H1 (cell line): ENCODE measurements at regions not wholly inside any gene's neighbourhood (a gene's known extent, or its start where the extent isn't known, plus 50 kb on each side); places are given as distances from the start of the nearest gene placed in this dataset.

Experiments
- CTCF ChIA-PET: fragments of 300-600 bp; sonication (Branson Sonifier 250); formaldehyde crosslinking; loops from one replicate; lab custom pipeline; 2021; ENCODE audit not compliant: partially characterized antibody; lab: Charles Lee
- POLR2A ChIA-PET: fragments of 300-600 bp; sonication (Branson Sonifier 250); formaldehyde crosslinking; loops from one replicate; lab custom pipeline; 2021; ENCODE audit warnings: inconsistent platforms; ENCODE audit not compliant: partially characterized antibody; lab: Charles Lee
- DNase-seq, 2 experiments: peaks; one replicate each; pipeline versions ENCODE4 v3.0.0 to v3.0.0-alpha.2; 2010 to 2022; ENCODE audit warnings: low spot score in 2 of 2, low read depth in 1 of 2, mixed read lengths in 1 of 2
- FAIRE-seq: peaks from 2 replicates; lab custom pipeline; 2011; peaks lifted over from hg19 to GRCh38; lab: Jason Lieb, UNC
- H2AFZ ChIP-seq: 2 replicates; pipeline ENCODE4 v1.8.1; 2012; ENCODE audit warnings: low read length, inconsistent platforms
- H2AK5ac ChIP-seq: 2 replicates; pipeline ENCODE4 v1.6.1; 2013; ENCODE audit warnings: low read depth, low read length
- H2BK120ac ChIP-seq: replicated peaks from 2 replicates; pipeline ENCODE3; 2013; ENCODE audit warnings: low read depth, low read length, inconsistent platforms
- H2BK12ac ChIP-seq: 2 replicates; pipeline ENCODE4 v1.6.1; 2013; ENCODE audit warnings: low read depth, low read length
- H2BK15ac ChIP-seq: 2 replicates; pipeline ENCODE4 v1.6.1; 2013; ENCODE audit warnings: low read length
- H2BK20ac ChIP-seq: 2 replicates; pipeline ENCODE4 v1.6.1; 2013; ENCODE audit warnings: low read length
- H2BK5ac ChIP-seq: 2 replicates; pipeline ENCODE4 v1.6.1; 2013; ENCODE audit warnings: low read depth, low read length
- H3K14ac ChIP-seq: 2 replicates; pipeline ENCODE4 v1.6.1; 2013; ENCODE audit warnings: inconsistent platforms; ENCODE audit not compliant: insufficient read length
- H3K18ac ChIP-seq: 2 replicates; pipeline ENCODE4 v1.6.1; 2013; ENCODE audit warnings: low read length; ENCODE audit errors: extremely low read depth
- H3K23ac ChIP-seq: 2 replicates; pipeline ENCODE4 v1.6.1; 2013; ENCODE audit warnings: inconsistent platforms; ENCODE audit not compliant: insufficient read length
- H3K23me2 ChIP-seq: 2 replicates; pipeline ENCODE4 v1.6.1; 2013; ENCODE audit warnings: low read depth, low read length
- H3K27ac ChIP-seq: 2 replicates; pipeline ENCODE4 v1.6.1; 2011; ENCODE audit warnings: low read depth, low read length, inconsistent platforms
- H3K27me3 ChIP-seq, 4 experiments: replicated peaks in 1 of 4; 1 replicate in 1 of 4; 2 replicates in 3 of 4; pipeline versions ENCODE4 v1.6.1 to v1.8.1; 2011 to 2013; ENCODE audit warnings: low read length in 3 of 4, mild to moderate bottlenecking in 3 of 4, inconsistent platforms in 2 of 4, mixed read lengths in 2 of 4, moderate library complexity in 1 of 4; ENCODE audit not compliant: control insufficient read depth in 3 of 4, insufficient read depth in 3 of 4; ENCODE audit errors: extremely low read depth in 1 of 4
- H3K36me3 ChIP-seq, 4 experiments: 2 replicates each; pipeline versions ENCODE4 v1.6.1 to v1.8.1; 2011 to 2013; ENCODE audit warnings: mild to moderate bottlenecking in 4 of 4, low read length in 3 of 4, moderate library complexity in 2 of 4, control low read depth in 1 of 4, inconsistent platforms in 1 of 4; ENCODE audit not compliant: insufficient read depth in 4 of 4, control insufficient read depth in 2 of 4
- H3K4ac ChIP-seq: replicated peaks from 2 replicates; pipeline ENCODE3; 2013; ENCODE audit warnings: low read length, low read depth, mixed read lengths, inconsistent platforms; ENCODE audit not compliant: insufficient read length
- H3K4me1 ChIP-seq, 4 experiments: replicated peaks in 1 of 4; 1 replicate in 1 of 4; 2 replicates in 3 of 4; pipeline versions ENCODE4 v1.6.1 to v1.8.1; 2011 to 2013; ENCODE audit warnings: low read length in 3 of 4, inconsistent platforms in 2 of 4, mixed read lengths in 1 of 4; ENCODE audit not compliant: insufficient read depth in 4 of 4, control insufficient read depth in 3 of 4
- H3K4me2 ChIP-seq, 2 experiments: 2 replicates each; pipeline versions ENCODE4 v1.6.1 to v1.8.1; 2011 to 2013; ENCODE audit warnings: low read depth in 2 of 2, low read length in 2 of 2, control low read depth in 1 of 2, inconsistent platforms in 1 of 2, mild to moderate bottlenecking in 1 of 2; ENCODE audit not compliant: insufficient read depth in 1 of 2
- H3K4me3 ChIP-seq, 4 experiments: fragments of 200-600, 300-600 bp in 1 of 4; sonication (generic), shearing (Covaris generic), sonication (Bioruptor Twin) in 1 of 4; 2 replicates each; pipeline versions ENCODE4 v1.5.1 to v1.8.1; 2011 to 2016; ENCODE audit warnings: low read length in 4 of 4, low read depth in 3 of 4, control low read depth in 2 of 4, inconsistent platforms in 2 of 4, mild to moderate bottlenecking in 2 of 4, mixed read lengths in 1 of 4, moderate library complexity in 1 of 4; ENCODE audit not compliant: insufficient read depth in 2 of 4; ENCODE audit errors: extremely low read depth in 1 of 4
- H3K56ac ChIP-seq: replicated peaks from 2 replicates; pipeline ENCODE3; 2013; ENCODE audit warnings: low read depth, mild to moderate bottlenecking, mixed read lengths, low read length, inconsistent platforms; ENCODE audit not compliant: insufficient read length
- H3K79me1 ChIP-seq: 2 replicates; pipeline ENCODE4 v1.6.1; 2013; ENCODE audit warnings: low read depth, low read length, control low read depth
- H3K79me2 ChIP-seq, 2 experiments: 2 replicates each; pipeline versions ENCODE4 v1.6.1 to v1.8.1; 2012 to 2013; ENCODE audit warnings: low read length in 2 of 2, mild to moderate bottlenecking in 2 of 2, inconsistent platforms in 1 of 2; ENCODE audit not compliant: insufficient read depth in 2 of 2, control insufficient read depth in 1 of 2
- H3K9ac ChIP-seq, 4 experiments: replicated peaks in 1 of 4; 1 replicate in 1 of 4; 2 replicates in 3 of 4; pipeline versions ENCODE4 v1.6.1 to v1.8.1; 2011 to 2013; ENCODE audit warnings: low read depth in 3 of 4, low read length in 3 of 4, control low read depth in 2 of 4, mild to moderate bottlenecking in 2 of 4, moderate library complexity in 2 of 4, inconsistent platforms in 1 of 4; ENCODE audit errors: extremely low read depth in 1 of 4
- H3K9me3 ChIP-seq, 2 experiments: 2 replicates each; pipeline versions ENCODE4 v1.6.1 to v1.8.1; 2012 to 2013; ENCODE audit warnings: mild to moderate bottlenecking in 2 of 2, moderate library complexity in 2 of 2, control low read depth in 1 of 2, inconsistent platforms in 1 of 2, low read depth in 1 of 2, low read length in 1 of 2, mixed read lengths in 1 of 2; ENCODE audit not compliant: insufficient read depth in 2 of 2
- H4K20me1 ChIP-seq, 2 experiments: replicated peaks in 1 of 2; 2 replicates each; pipeline versions ENCODE3 to v1.8.1; 2011 to 2013; ENCODE audit warnings: inconsistent platforms in 2 of 2, low read length in 2 of 2, mild to moderate bottlenecking in 1 of 2; ENCODE audit not compliant: insufficient read depth in 2 of 2, control insufficient read depth in 1 of 2
- H4K5ac ChIP-seq: 2 replicates; pipeline ENCODE4 v1.6.1; 2013; ENCODE audit warnings: low read length, low read depth, mixed read lengths, inconsistent platforms; ENCODE audit not compliant: insufficient read length
- H4K8ac ChIP-seq: 2 replicates; pipeline ENCODE4 v1.8.0; 2013; ENCODE audit warnings: mild to moderate bottlenecking, moderate library complexity, low read length, inconsistent platforms; ENCODE audit not compliant: insufficient read depth; ENCODE audit errors: extremely low read depth
- H4K91ac ChIP-seq: replicated peaks from 2 replicates; pipeline ENCODE3; 2013; ENCODE audit warnings: low read length, mixed read lengths, inconsistent platforms; ENCODE audit not compliant: insufficient read length
- ASH2L ChIP-seq: fragments of 200-600, 300-600 bp; sonication (generic); IDR thresholded peaks from one replicate; pipeline ENCODE4 v1.7.1; 2017; ENCODE audit warnings: low read length
- CREB1 ChIP-seq: IDR thresholded peaks from 2 replicates; pipeline ENCODE4 v1.6.1; 2012; ENCODE audit warnings: inconsistent platforms
- EP300 ChIP-seq, 2 experiments: IDR thresholded peaks; 1 replicate in 1 of 2; 2 replicates in 1 of 2; pipeline ENCODE4 v1.6.1; 2011 to 2012; ENCODE audit warnings: low read depth in 2 of 2, low read length in 2 of 2, mild to moderate bottlenecking in 2 of 2, borderline replicate concordance in 1 of 2, inconsistent platforms in 1 of 2, moderate library complexity in 1 of 2
- HDAC6 ChIP-seq: IDR thresholded peaks from one replicate; pipeline ENCODE4 v1.7.1; 2012; ENCODE audit warnings: low read depth, mild to moderate bottlenecking, inconsistent platforms, low read length, moderate library complexity
- MAFK ChIP-seq: IDR thresholded peaks from 2 replicates; pipeline ENCODE4 v1.6.1; 2012; ENCODE audit warnings: low read depth, mild to moderate bottlenecking, improper control_type of control experiment, low read length
- PHF8 ChIP-seq: fragments of 200-600 bp; sonication (generic); conservative IDR thresholded peaks from 2 replicates; pipeline ENCODE4 v1.7.1; 2012; ENCODE audit warnings: low read depth, mild to moderate bottlenecking, inconsistent platforms, low read length, moderate library complexity
- SRF ChIP-seq: IDR thresholded peaks from 2 replicates; pipeline ENCODE4 v1.6.1; 2011; ENCODE audit warnings: mild to moderate bottlenecking, low read depth, low read length, moderate library complexity
- WGBS, 2 experiments: shearing (Covaris generic) in 1 of 2; methylation state at CpG; one replicate each; pipeline versions ENCODE4 v1.1.6 to v1.1.7; 2013 to 2015; ENCODE audit warnings: low lambda C conversion rate in 2 of 2, mixed read lengths in 2 of 2, inconsistent platforms in 1 of 2, low coverage in 1 of 2, missing lambda C conversion rate in 1 of 2; ENCODE audit not compliant: insufficient replicate concordance in 2 of 2, insufficient coverage in 1 of 2, insufficient read length in 1 of 2; ENCODE audit errors: extremely low coverage in 1 of 2, missing lambda C conversion rate in 1 of 2; 5-methylcytosine and 5-hydroxymethylcytosine counted together
- TF ChIP-seq, protein P1 (sequence below): IDR thresholded peaks from 2 replicates; pipeline ENCODE4 v1.6.1; 2012; ENCODE audit warnings: inconsistent platforms

DNA sequence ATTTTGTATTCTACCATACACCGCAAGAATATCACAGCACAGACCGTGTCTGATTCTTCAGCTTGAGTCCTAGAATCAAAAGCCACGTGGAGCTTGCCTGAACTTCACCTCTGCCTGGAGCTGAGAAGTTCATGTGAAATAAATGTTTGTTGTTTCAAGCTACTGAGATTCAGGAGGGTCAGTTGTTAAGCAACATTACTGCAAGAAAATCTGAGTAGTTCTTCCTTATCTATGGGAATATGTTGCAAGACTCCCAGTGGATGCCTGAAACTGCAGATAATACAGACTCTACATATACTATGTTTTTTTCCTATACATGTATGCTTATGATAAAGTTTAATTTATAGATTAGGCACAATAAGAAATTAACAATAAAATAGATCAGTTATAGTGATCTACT is 995.3 kb downstream of the TBC1D22A start:
- Histone ChIP-seq H3K14ac (no peak overlapping the region), H3K4ac (no peak overlapping the region)
- WGBS, 2 experiments: 87% methylated on average over 3 of the region's 3 CpGs; no CpG with 5 or more reads in 1 of the 2 experiments

More for the DNA sequence above, 995.3 kb downstream of the TBC1D22A start:
- no peak overlapping the region for H2BK120ac ChIP-seq
- H2BK20ac ChIP-seq: no peak overlapping the region
- no peak overlapping the region for H3K4me2 ChIP-seq
- FAIRE-seq (no peak), DNase-seq (no peak)
- no peak overlapping the region for H2BK5ac ChIP-seq
- no peak overlapping the region for H3K56ac ChIP-seq
- H3K9ac ChIP-seq: no peak overlapping the region
- no peak overlapping the region for H3K18ac ChIP-seq
- no peak overlapping the region for H3K27ac ChIP-seq
- H3K9me3 ChIP-seq: no peaks in the 10 kb centered on the region
- H3K79me2 ChIP-seq: no peaks in the 10 kb centered on the region
- no peak overlapping the region for H2BK15ac ChIP-seq
- H2BK12ac ChIP-seq: no peak overlapping the region
- no peak overlapping the region for H4K5ac ChIP-seq
- H3K23ac ChIP-seq: no peak overlapping the region
- H4K20me1 ChIP-seq: no peaks in the 10 kb centered on the region
- no peak overlapping the region for H2AFZ ChIP-seq
- no peaks in the 10 kb centered on the region for H3K36me3 ChIP-seq
- H3K4me1 ChIP-seq: no peaks in the 10 kb centered on the region
- H3K23me2 ChIP-seq: no peaks in the 10 kb centered on the region; the same call in 1 of the 2 replicates
- H2AK5ac ChIP-seq: no peak overlapping the region
- no peak overlapping the region for H4K8ac ChIP-seq
- CTCF ChIA-PET: interaction anchor here (1.2 kb wide), 1 partner anchor 124 kb away, joined by 3 read pairs; no protein-coding TSS in a partner anchor
- no peak overlapping the region for H4K91ac ChIP-seq
- no peaks in the 10 kb centered on the region for H3K27me3 ChIP-seq
- no peaks in the 10 kb centered on the region for H3K79me1 ChIP-seq
- TF ChIP-seq EP300 (IDR thresholded peaks at IDR 0.05; ENCODE audit: borderline replicate concordance in 1 of 2, low read depth in 2 of 2, low read length in 2 of 2): no peak
- TF ChIP-seq SRF: no peak
- no peak for TF ChIP-seq PHF8
- no peak for TF ChIP-seq MAFK
- no peak for TF ChIP-seq HDAC6
- no peak for TF ChIP-seq CREB1
- TF ChIP-seq ASH2L: no peak
- TF ChIP-seq, protein P1, sequence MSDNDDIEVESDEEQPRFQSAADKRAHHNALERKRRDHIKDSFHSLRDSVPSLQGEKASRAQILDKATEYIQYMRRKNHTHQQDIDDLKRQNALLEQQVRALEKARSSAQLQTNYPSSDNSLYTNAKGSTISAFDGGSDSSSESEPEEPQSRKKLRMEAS: no peak
- TF ChIP-seq, all 59 proteins: peak for 0
- no peak overlapping the region for H3K4me3 ChIP-seq
- POLR2A ChIA-PET: no interaction called here
